ENCODE measurements at regions not wholly inside any gene's neighbourhood (a gene's known extent, or its start where the extent isn't known, plus 50 kb on each side); places are given as distances from the start of the nearest gene placed in this dataset.

- FAIRE-seq (no peak), ATAC-seq (no peak), DNase-seq (ENCODE audit: low spot score) (no peak)
- Histone ChIP-seq H3K4me2 (ENCODE audit: low read depth, low read length) (no peak overlapping the region), H3K27me3 (ENCODE audit: control insufficient read depth in 1 of 2, insufficient read depth in 2 of 2, low read length in 2 of 2) (no peaks in the 10 kb centered on the region), H2AFZ (ENCODE audit: low read length) (no peak overlapping the region), H3K9me3 (ENCODE audit: low read length) (no peaks in the 10 kb centered on the region), H3K4me1 (ENCODE audit: insufficient read depth, low read length) (no peaks in the 10 kb centered on the region), H3K4me3 (replicated peaks in 1 of 3; ENCODE audit: insufficient read depth in 1 of 3, low read depth in 2 of 3, low read length in 3 of 3) (no peak overlapping the region), H3K36me3 (replicated peaks in 1 of 2; ENCODE audit: control insufficient read depth in 1 of 2, insufficient read depth in 2 of 2, low read length in 2 of 2) (no peaks in the 10 kb centered on the region), H4K20me1 (ENCODE audit: insufficient read depth, low read length) (no peaks in the 10 kb centered on the region), H3K27ac (ENCODE audit: extremely low read length, insufficient read depth, low read length) (no peak overlapping the region), H3K9ac (ENCODE audit: insufficient read depth, low read depth, low read length) (no peak overlapping the region), H3K79me2 (ENCODE audit: insufficient read depth, low read length) (no peaks in the 10 kb centered on the region)
- ChIA-PET POLR2A (no interaction called here), CTCF (ENCODE audit: low intra/inter-chr PET ratio, low total read pairs) (no interaction called here)
- in situ Hi-C loops (cut with HindIII; ENCODE audit: extremely low pct_ligation_motif_present, low pct_unique_long_range_greater_than_20kb) (no loop called here), intact Hi-C loops (cut with micrococcal nuclease; ENCODE audit: unreplicated experiment) (no loop called here)
- no TSS peak for BruUV-seq (replicated peaks)
- WGBS (ENCODE audit: low lambda C conversion rate): 12% methylated on average over 4 of the region's 4 CpGs
- TF ChIP-seq MZF1 (CRISPR knock-in tag; IDR thresholded peaks at IDR 0.05; ENCODE audit: borderline replicate concordance): no peak
- TF ChIP-seq ZBTB25 (CRISPR knock-in tag; IDR thresholded peaks at IDR 0.05): no peak
- TF ChIP-seq FOXA1 (IDR thresholded peaks at IDR 0.05): no peak
- no peak for TF ChIP-seq FOXA1 (CRISPR knock-in tag; IDR thresholded peaks at IDR 0.05)
- TF ChIP-seq NCOA5 (CRISPR knock-in tag; IDR thresholded peaks at IDR 0.05): no peak
- no peak for TF ChIP-seq KIAA2018 (CRISPR knock-in tag; IDR thresholded peaks at IDR 0.05; ENCODE audit: borderline replicate concordance)
- no peak for TF ChIP-seq ZNF224 (CRISPR knock-in tag; IDR thresholded peaks at IDR 0.05)
- TF ChIP-seq GPN1 (CRISPR knock-in tag; IDR thresholded peaks at IDR 0.05; ENCODE audit: borderline replicate concordance): no peak
- no peak for TF ChIP-seq MTF2 (CRISPR knock-in tag; IDR thresholded peaks at IDR 0.05; ENCODE audit: borderline replicate concordance)
- no peak for TF ChIP-seq ZNF546 (CRISPR knock-in tag; conservative IDR thresholded peaks at IDR 0.05)
- TF ChIP-seq NFE2L2 (IDR thresholded peaks at IDR 0.05; ENCODE audit: low read length): no peak
- no peak for TF ChIP-seq ZNF747 (CRISPR knock-in tag; IDR thresholded peaks at IDR 0.05; ENCODE audit: borderline replicate concordance)
- TF ChIP-seq ZNF451 (CRISPR knock-in tag; IDR thresholded peaks at IDR 0.05): no peak
- TF ChIP-seq SMAD1 (CRISPR knock-in tag; IDR thresholded peaks at IDR 0.05; ENCODE audit: borderline replicate concordance, low read depth): no peak
- no peak for TF ChIP-seq ZBTB1 (CRISPR knock-in tag; IDR thresholded peaks at IDR 0.05; ENCODE audit: borderline replicate concordance)
- TF ChIP-seq BORCS8-MEF2B (CRISPR knock-in tag; IDR thresholded peaks at IDR 0.05): no peak
- no peak for TF ChIP-seq ZNF335 (CRISPR knock-in tag; IDR thresholded peaks at IDR 0.05)
These were observed 81.8 kb upstream of the NDP start for GRCh38 chrX:44054863-44055601.
